Hematopoietic multipotent progenitor cell treated with erythropoietin and hydrocortisone succinate and interleukin-3 and kit ligand, for 4 days (in vitro differentiated cells): ENCODE measurements at regions not wholly inside any gene's neighbourhood (a gene's known extent, or its start where the extent isn't known, plus 50 kb on each side); places are given as distances from the start of the nearest gene placed in this dataset.
"Not testable (repeated sequence)": the region's sequence is repeated elsewhere in the genome, so short reads cannot be mapped to it uniquely, and the experiment has no call there.

Experiments
- DNase-seq: peaks from one replicate; pipeline ENCODE4 v3.0.0-alpha.2; 2015

- DNase-seq = no peak
Observed at GRCh38 chr18:51248685-51249084, 51.2 kb upstream of the MEX3C start.

GRCh38 chr18:51250006-51250405 lies 52.5 kb upstream of the MEX3C start:
- no peak for DNase-seq

DNA sequence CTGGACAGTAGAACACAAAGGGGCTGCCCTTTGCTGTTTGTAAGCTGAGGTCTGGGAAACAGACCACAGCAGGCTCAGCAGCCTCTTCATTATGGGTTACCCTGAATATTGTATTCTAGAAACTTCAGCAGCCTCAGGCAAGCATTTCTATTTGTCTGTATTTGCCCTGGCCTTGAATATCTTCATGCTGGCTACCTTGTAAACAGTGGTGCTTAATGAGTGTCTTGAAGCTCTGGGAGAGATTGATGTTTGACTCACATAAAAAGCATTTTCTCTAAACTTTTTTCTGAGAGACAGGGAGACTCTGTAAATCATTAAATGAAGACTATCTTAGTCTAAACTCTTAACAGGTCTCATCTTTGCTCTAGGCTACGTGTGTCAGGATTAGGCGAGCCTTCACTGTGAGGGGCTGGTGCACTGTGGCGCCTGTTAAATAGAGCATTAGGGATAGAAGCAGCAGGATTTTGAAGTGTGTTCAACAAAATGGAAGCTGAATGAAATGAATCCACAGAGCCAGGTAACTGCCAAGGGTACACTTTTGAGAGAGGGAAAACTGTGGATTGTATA lies 53.1 kb upstream of the MEX3C start:
- no peak for DNase-seq

- no peak for DNase-seq
Observed at GRCh38 chr18:51251625-51252024, 54.1 kb upstream of the MEX3C start.

- DNase-seq = no peak
Observed at GRCh38 chr18:51253476-51253875, 56.0 kb upstream of the MEX3C start.

GRCh38 chr18:51255693-51256092 lies 58.2 kb upstream of the MEX3C start:
- no peak for DNase-seq

DNA sequence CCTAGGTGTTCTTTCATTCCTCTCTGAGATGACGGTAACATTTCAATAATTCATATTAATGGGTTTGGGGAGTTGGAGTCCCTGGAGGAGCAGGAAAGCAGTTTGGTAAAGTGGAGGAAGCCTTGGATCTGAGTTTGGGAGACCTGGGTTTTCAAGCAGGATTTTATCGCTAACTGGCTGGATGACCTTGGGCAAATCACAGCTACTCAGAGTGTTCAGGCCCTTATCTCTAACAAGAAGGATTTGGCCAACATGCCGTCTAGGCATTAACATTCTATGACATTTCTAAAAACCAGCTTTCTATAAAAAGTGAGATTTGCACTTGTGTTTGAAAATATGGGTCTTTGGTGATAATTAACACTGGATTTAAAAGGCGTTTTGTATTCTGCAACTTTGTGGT lies 59.7 kb upstream of the MEX3C start:
- DNase-seq = no peak

DNA sequence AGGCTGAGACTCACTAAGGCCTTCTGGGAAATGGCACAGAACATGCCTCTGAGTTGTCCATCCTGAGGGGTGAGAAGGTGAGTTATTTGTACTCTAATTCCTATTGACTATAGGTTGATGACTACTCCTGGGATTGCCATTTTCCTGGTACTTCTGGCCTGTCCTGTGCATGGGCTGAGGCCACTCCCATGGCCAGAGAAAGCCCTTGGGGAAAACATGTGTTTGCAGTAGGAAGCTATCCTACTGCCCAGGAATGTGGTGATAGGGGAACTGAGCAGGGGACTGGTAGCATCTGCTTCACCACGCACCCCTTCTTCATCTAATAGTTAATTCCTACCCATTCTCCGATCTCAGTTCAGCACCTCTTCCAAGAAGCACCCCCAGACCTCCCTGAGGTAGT lies 62.6 kb upstream of the MEX3C start:
- no peak for DNase-seq

GRCh38 chr18:51266077-51266476 lies 68.6 kb upstream of the MEX3C start:
- DNase-seq = not testable (repeated sequence)

- DNase-seq = peak; percentile 10
Observed at GRCh38 chr18:51266773-51267172, 69.3 kb upstream of the MEX3C start.

- DNase-seq = peak; percentile 16
Observed at GRCh38 chr18:51273437-51273836, 76.0 kb upstream of the MEX3C start.

DNA sequence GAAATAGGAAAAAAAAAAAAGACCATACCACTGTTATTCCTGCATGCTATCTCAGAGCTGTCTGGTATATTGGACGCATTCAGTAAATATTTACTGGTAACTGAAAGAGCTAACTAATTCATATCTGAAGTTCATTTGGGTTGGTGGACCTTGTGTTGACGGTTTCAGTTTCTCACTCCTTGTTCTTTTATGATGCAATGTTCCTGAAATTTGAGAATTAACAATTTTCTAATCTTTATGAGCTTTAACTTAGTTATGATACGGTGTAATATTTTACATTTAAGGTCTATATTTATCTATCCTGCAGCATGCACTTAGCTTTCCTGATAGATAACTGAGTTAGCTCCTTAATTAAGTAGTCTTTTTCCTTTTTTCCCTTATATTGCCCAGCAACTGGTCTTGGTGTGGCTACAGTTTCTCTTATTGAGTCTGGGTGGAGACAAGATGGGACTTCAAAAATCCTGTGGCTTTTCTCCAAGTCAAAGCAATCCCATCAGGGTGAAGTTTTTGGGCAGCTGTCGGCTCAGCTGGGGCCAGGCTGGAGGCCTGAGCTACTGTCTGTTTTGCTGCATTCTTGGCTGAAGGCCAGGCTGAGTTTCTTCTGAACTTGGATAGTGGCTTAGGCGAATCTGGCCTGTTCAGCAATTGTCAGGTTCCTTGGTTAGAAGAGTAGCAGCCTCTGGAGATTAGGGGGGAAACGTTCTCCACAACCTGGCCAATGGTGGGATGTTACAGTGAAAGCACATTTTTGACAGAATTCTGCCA lies 78.4 kb upstream of the MEX3C start:
- peak; percentile 8 for DNase-seq

GRCh38 chr18:51278045-51278649 lies 80.7 kb upstream of the MEX3C start:
- DNase-seq = peak; percentile 74

DNA sequence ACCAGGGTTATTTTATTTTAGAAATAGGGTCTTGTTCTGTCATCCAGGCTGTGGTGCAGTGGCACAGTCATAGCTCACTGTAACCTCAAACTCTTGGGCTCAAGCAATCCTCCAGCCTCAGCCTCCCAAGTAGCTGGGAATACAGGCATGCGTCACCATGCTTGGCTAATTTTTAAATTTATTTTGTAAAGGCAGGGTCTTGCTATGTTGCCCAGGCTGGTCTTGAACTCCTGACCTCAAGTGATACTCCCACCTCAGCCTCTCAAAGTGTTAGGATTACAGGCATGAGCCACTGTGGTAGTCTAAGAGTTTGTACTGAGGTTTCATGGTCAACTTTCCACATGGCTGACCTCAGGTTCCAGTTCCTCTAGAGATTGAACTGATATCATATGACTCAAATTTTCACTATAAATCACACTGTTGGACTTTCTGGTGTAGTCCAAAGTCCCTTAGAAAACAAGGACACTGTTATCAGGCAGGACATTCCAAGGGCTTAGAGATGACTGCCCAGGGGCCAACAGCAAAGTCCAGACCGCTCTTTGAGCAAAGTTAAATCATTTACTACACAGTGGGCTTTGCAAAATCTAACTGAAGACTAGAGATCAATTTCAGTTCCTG lies 82.0 kb upstream of the MEX3C start:
- no peak for DNase-seq

GRCh38 chr18:51287818-51288508 lies 90.5 kb upstream of the MEX3C start:
- DNase-seq = no peak

- no peak for DNase-seq
Observed at GRCh38 chr18:51288582-51288981, 91.1 kb upstream of the MEX3C start.

DNA sequence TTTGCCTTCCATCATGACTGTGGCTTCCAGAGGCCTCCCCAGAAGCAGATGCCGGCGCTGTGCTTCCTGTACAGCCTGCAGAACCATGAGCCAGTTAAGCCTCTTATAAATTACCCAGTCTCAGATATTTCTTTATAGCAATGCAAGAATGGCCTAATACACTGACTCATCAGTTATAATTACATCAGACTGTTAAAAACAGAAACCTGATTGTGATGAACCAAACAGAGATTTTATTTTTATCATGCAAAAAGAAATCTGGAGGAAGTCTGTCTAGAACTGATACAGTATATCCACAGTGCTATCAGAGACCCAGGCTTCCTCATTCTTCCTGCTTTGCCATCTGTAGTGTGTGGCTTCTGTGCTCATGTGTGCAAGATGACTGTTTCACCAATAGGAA lies 93.4 kb upstream of the MEX3C start:
- peak; percentile 60 for DNase-seq

DNA sequence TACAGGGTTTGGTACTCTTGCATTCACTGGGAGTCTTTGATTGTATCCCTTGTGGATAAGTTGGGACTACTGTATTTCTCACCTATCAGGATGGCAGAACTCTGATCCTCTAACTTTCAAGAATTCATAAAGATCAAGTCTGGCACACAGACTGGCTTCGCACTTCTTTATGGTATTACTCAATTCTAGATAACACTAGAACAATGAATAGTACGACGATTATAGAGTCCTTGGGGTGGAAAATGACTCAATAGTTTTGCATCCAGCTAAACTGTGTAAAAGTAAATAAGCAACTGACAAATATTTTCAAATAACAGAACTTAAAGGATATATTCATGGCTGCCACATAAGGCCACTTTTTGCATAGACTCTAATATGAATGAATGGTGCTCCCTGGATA lies 103.4 kb upstream of the MEX3C start:
- no peak for DNase-seq

DNA sequence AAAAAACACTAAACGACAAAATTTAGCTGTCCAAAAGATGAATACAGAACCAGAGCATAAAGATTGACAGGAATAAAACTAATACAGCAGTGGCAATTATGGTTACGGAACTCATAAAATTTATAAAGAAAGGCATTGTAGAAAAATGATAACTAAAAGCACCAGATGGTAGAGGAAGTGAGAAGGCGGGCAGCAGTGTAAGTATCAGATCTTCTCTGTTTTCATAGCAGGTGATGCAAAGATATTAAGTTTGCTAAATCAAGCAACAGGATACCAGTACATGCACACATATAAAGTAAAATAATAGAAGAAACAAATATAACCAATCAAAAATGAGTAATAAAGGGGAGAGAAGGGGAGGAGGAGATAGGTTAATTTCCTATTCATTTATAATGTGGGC lies 103.9 kb upstream of the MEX3C start:
- no peak for DNase-seq

DNA sequence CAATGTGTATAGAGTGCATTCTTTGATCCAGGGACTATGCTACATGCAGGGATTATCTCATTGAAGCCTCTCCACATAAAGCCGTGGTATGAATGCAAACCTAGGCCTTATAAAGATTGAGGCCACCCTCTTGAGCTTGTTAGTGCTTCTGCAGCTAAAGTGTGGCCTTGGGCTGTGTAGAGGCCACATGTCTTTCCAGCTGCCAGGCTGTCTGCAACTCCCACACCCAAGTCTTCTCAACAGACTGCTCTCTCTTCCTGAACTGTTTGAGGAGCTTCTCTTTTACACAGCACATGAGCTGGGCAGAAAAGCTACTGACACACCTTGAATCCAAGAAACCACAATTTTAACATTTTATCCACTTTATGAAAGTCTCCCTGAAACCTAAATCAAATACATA lies 119.2 kb upstream of the MEX3C start:
- no peak for DNase-seq

- DNase-seq = no peak
Observed at GRCh38 chr18:51321696-51322095, 124.2 kb upstream of the MEX3C start.

DNA sequence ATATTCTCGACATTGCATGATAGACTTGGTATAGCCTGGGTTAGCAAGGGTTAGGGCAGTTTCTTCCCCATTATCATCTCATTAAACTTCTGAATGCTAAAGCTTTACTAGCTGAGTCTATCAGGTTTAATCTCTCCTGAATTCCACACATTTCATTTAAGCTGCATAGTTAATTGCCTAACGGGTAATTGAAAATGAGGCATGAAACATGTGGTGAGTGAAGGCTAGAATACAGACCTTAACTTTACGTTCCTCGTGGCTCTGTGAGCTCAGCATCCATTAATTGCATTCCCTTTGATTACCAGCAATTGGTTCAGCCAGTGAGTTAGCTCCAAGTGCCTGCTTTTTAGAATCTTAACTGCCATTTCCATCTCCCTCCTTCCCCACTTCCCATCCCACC lies 126.5 kb upstream of the MEX3C start:
- DNase-seq = no peak

- no peak for DNase-seq
Observed at GRCh38 chr18:51330148-51330547, 132.7 kb upstream of the MEX3C start.
